Osteoblast (primary cell): ENCODE measurements at regions not wholly inside any gene's neighbourhood (a gene's known extent, or its start where the extent isn't known, plus 50 kb on each side); places are given as distances from the start of the nearest gene placed in this dataset.

Experiments used
- DNase-seq: peaks from one replicate; pipeline ENCODE4 v3.0.0; 2011; ENCODE audit warnings: low spot score, mixed read lengths; ENCODE audit not compliant: insufficient read length; ENCODE audit errors: missing footprints
- H2AFZ ChIP-seq: 2 replicates; pipeline ENCODE4 v1.6.0; 2011; ENCODE audit warnings: mild to moderate bottlenecking, low read length
- H3K27ac ChIP-seq: 2 replicates; pipeline ENCODE4 v1.5.1; 2011; ENCODE audit warnings: mild to moderate bottlenecking, low read depth, low read length, moderate library complexity
- H3K27me3 ChIP-seq: 2 replicates; pipeline ENCODE4 v1.6.0; 2012; ENCODE audit warnings: mild to moderate bottlenecking, control low read depth, inconsistent platforms, low read length, moderate library complexity; ENCODE audit not compliant: insufficient read depth
- H3K36me3 ChIP-seq: 2 replicates; pipeline ENCODE4 v1.5.1; 2011; ENCODE audit warnings: mild to moderate bottlenecking, low read length, control low read depth, moderate library complexity; ENCODE audit not compliant: insufficient read depth
- H3K4me1 ChIP-seq: 2 replicates; pipeline ENCODE4 v1.5.1; 2011; ENCODE audit warnings: mild to moderate bottlenecking, low read length, control low read depth, moderate library complexity; ENCODE audit not compliant: insufficient read depth
- H3K4me2 ChIP-seq: 2 replicates; pipeline ENCODE4 v1.6.0; 2011; ENCODE audit warnings: mild to moderate bottlenecking, low read length; ENCODE audit not compliant: insufficient read depth
- H3K4me3 ChIP-seq: fragments of 200-600 bp; sonication (generic); 3 replicates; pipeline ENCODE4 v1.5.1; 2012; ENCODE audit warnings: mild to moderate bottlenecking, low read length, inconsistent platforms; ENCODE audit not compliant: insufficient read depth
- H3K79me2 ChIP-seq: 2 replicates; pipeline ENCODE4 v1.6.0; 2012; ENCODE audit warnings: mild to moderate bottlenecking, low read length, control low read depth, inconsistent platforms; ENCODE audit not compliant: insufficient read depth
- H3K9me3 ChIP-seq: 2 replicates; pipeline ENCODE4 v1.5.1; 2011; ENCODE audit warnings: low read depth, low read length, control low read depth
- H4K20me1 ChIP-seq: 2 replicates; pipeline ENCODE4 v1.6.0; 2012; ENCODE audit warnings: mild to moderate bottlenecking, low read length, control low read depth; ENCODE audit not compliant: insufficient read depth
- TF ChIP-seq, protein P1 (sequence below): IDR thresholded peaks from 2 replicates; pipeline ENCODE4 v1.5.1; 2011; ENCODE audit warnings: mild to moderate bottlenecking, low read depth, low read length, moderate library complexity; ENCODE audit errors: extremely low read depth

DNA sequence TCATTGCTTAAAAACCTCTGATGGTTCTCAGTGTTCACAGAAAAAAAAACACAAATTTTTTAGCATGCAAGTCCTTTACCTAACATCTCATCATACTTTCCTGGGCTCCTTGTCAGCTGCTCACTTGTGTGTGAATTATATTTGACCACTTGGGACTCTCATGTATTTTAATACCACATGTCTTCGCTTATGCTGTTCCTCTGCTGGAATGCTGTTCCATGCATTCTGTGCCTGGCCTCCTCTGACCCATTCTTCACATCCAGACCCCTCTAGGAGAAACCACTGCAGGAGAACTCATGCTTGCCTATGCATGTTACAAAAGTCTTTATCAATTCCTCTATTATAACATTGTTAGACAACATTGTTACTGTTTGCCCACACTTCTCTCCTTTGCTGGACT is 157.6 kb downstream of the PDGFRA start:
- Histone ChIP-seq H3K79me2 (no peaks in the 10 kb centered on the region), H3K4me3 (no peak overlapping the region), H3K27me3 (no peaks in the 10 kb centered on the region), H3K36me3 (no peaks in the 10 kb centered on the region), H2AFZ (no peak overlapping the region), H3K4me1 (no peaks in the 10 kb centered on the region), H4K20me1 (no peaks in the 10 kb centered on the region), H3K27ac (no peak overlapping the region), H3K4me2 (no peak overlapping the region), H3K9me3 (no peaks in the 10 kb centered on the region)
- DNase-seq = no peak
- TF ChIP-seq, protein P1, sequence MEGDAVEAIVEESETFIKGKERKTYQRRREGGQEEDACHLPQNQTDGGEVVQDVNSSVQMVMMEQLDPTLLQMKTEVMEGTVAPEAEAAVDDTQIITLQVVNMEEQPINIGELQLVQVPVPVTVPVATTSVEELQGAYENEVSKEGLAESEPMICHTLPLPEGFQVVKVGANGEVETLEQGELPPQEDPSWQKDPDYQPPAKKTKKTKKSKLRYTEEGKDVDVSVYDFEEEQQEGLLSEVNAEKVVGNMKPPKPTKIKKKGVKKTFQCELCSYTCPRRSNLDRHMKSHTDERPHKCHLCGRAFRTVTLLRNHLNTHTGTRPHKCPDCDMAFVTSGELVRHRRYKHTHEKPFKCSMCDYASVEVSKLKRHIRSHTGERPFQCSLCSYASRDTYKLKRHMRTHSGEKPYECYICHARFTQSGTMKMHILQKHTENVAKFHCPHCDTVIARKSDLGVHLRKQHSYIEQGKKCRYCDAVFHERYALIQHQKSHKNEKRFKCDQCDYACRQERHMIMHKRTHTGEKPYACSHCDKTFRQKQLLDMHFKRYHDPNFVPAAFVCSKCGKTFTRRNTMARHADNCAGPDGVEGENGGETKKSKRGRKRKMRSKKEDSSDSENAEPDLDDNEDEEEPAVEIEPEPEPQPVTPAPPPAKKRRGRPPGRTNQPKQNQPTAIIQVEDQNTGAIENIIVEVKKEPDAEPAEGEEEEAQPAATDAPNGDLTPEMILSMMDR = no peak

DNA sequence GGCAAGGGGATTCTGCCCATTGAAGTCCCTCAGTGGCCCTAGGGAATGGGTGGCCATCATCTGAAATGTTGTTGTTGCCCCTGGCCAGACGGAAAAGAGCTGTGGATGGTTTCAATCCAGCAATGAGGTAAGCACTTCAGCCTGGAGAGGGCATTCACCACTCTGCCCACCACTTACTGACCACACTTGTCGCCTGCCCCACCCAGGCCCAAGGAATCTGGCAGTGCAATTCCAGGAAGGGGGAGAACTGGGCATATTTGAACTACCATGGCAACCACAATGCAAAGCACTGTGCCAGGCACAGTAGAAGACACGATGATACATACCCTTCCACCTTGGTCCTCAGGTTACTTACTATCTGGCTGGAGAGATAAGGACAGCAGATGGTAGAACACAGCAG is 161.6 kb downstream of the PDGFRA start:
- H4K20me1 ChIP-seq = no peaks in the 10 kb centered on the region
- DNase-seq = no peak
- no peak overlapping the region for H2AFZ ChIP-seq
- no peaks in the 10 kb centered on the region for H3K79me2 ChIP-seq
- H3K4me3 ChIP-seq = no peak overlapping the region
- no peaks in the 10 kb centered on the region for H3K9me3 ChIP-seq
- H3K27ac ChIP-seq = no peak overlapping the region
- TF ChIP-seq, protein P1 = no peak
- no peaks in the 10 kb centered on the region for H3K4me1 ChIP-seq
- peaks cover 3% of the 10 kb centered on the region for H3K27me3 ChIP-seq
- H3K4me2 ChIP-seq = no peak overlapping the region
- H3K36me3 ChIP-seq = no peaks in the 10 kb centered on the region

DNA sequence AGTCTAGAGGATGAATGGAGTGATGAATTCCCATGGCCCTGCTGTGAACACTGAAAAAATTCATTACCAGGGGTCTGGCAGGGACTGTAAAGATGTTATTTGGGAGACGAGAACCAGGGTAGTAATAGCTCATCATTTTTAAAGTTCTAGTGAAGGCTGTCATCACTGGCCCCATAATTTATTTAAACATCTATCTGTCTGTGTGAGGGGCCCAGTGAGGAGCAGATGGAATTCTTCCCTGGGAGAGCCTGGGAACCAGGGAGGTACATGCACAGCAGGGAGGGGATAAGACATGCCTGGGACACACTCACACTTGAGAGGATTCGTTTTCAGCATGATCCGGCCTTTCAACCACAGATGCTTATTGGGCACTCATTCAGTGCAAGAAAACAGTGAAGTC is 162.0 kb downstream of the PDGFRA start:
- Histone ChIP-seq H3K27ac (no peak overlapping the region), H3K36me3 (no peaks in the 10 kb centered on the region), H3K4me3 (no peak overlapping the region), H3K27me3 (peaks cover 3% of the 10 kb centered on the region), H3K9me3 (no peaks in the 10 kb centered on the region), H3K4me1 (no peaks in the 10 kb centered on the region), H4K20me1 (no peaks in the 10 kb centered on the region), H3K4me2 (no peak overlapping the region), H3K79me2 (no peaks in the 10 kb centered on the region), H2AFZ (no peak overlapping the region)
- TF ChIP-seq, protein P1 = no peak
- no peak for DNase-seq

DNA sequence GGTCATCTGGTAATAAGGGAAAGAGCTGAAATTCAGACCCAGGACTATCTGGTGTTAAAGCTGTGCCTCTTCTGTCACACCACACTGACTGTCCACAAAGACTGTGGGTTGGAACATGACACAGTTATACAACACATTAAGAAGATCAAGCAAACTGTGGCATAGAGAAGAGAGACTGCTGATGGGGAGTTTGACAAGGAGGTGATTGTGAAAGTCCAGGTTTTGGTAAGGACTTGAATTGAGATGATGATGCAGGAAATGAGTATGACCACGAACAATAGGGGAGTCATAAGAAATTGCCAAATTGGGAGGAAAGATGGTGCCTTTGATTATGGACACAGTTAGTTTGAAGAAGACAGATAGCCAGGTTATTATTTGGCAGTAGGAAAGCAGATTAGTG is 163.4 kb downstream of the PDGFRA start:
- Histone ChIP-seq H3K4me3 (no peak overlapping the region), H3K9me3 (no peaks in the 10 kb centered on the region), H3K4me1 (no peaks in the 10 kb centered on the region), H3K4me2 (no peak overlapping the region), H3K79me2 (no peaks in the 10 kb centered on the region), H3K27ac (no peak overlapping the region), H3K27me3 (peaks cover 3% of the 10 kb centered on the region), H3K36me3 (no peaks in the 10 kb centered on the region), H2AFZ (no peak overlapping the region), H4K20me1 (no peaks in the 10 kb centered on the region)
- TF ChIP-seq, protein P1 = no peak
- no peak for DNase-seq
